ENCODE measurements at regions not wholly inside any gene's neighbourhood (a gene's known extent, or its start where the extent isn't known, plus 50 kb on each side); places are given as distances from the start of the nearest gene placed in this dataset.
"Not testable (repeated sequence)": the region's sequence is repeated elsewhere in the genome, so short reads cannot be mapped to it uniquely, and the experiment has no call there.

- DNase-seq (ENCODE audit: low spot score) = no peak
Observed at GRCh38 chr12:75865315-75865714, 166.3 kb downstream of the PHLDA1 start.

- no peak for DNase-seq (ENCODE audit: low spot score)
Observed at GRCh38 chr12:75864161-75864560, 167.4 kb downstream of the PHLDA1 start.

- no peak for DNase-seq (ENCODE audit: low spot score)
Observed at GRCh38 chr12:75863533-75863932, 168.0 kb downstream of the PHLDA1 start.

GRCh38 chr12:75862692-75863471, 168.7 kb downstream of the PHLDA1 start:
- DNase-seq (ENCODE audit: low spot score) = no peak

GRCh38 chr12:75859868-75860267, 171.7 kb downstream of the PHLDA1 start:
- no peak for DNase-seq (ENCODE audit: low spot score)

- DNase-seq (ENCODE audit: low spot score) = no peak
Observed at GRCh38 chr12:75856235-75856634, 175.3 kb downstream of the PHLDA1 start.

GRCh38 chr12:75855360-75855759, 176.2 kb downstream of the PHLDA1 start:
- DNase-seq (ENCODE audit: low spot score) = no peak

- no peak for DNase-seq (ENCODE audit: low spot score)
Observed at GRCh38 chr12:75854681-75855309, 176.8 kb downstream of the PHLDA1 start.

- not testable (repeated sequence) for DNase-seq (ENCODE audit: low spot score)
Observed at GRCh38 chr12:75854137-75854536, 177.4 kb downstream of the PHLDA1 start.

- no peak for DNase-seq (ENCODE audit: low spot score)
Observed at GRCh38 chr12:75853626-75854025, 177.9 kb downstream of the PHLDA1 start.

- DNase-seq (ENCODE audit: low spot score) = no peak
Observed at GRCh38 chr12:75852956-75853355, 178.6 kb downstream of the PHLDA1 start.

GRCh38 chr12:75852143-75852542, 179.4 kb downstream of the PHLDA1 start:
- no peak for DNase-seq (ENCODE audit: low spot score)

GRCh38 chr12:75850721-75851462, 180.7 kb downstream of the PHLDA1 start:
- no peak for DNase-seq (ENCODE audit: low spot score)

GRCh38 chr12:75848961-75849360, 182.6 kb downstream of the PHLDA1 start:
- no peak for DNase-seq (ENCODE audit: low spot score)

GRCh38 chr12:75848431-75848925, 183.1 kb downstream of the PHLDA1 start:
- no peak for DNase-seq (ENCODE audit: low spot score)

- DNase-seq (ENCODE audit: low spot score) = no peak
Observed at GRCh38 chr12:75846102-75846501, 185.5 kb downstream of the PHLDA1 start.

GRCh38 chr12:75844985-75845384, 186.6 kb downstream of the PHLDA1 start:
- no peak for DNase-seq (ENCODE audit: low spot score)

- no peak for DNase-seq (ENCODE audit: low spot score)
Observed at GRCh38 chr12:75844049-75844770, 187.4 kb downstream of the PHLDA1 start.

- DNase-seq (ENCODE audit: low spot score) = no peak
Observed at GRCh38 chr12:75842090-75842489, 189.5 kb downstream of the PHLDA1 start.

- DNase-seq (ENCODE audit: low spot score) = no peak
Observed at GRCh38 chr12:75840994-75841355, 190.6 kb downstream of the PHLDA1 start.

GRCh38 chr12:75838309-75838708, 193.3 kb downstream of the PHLDA1 start:
- no peak for DNase-seq (ENCODE audit: low spot score)

- no peak for DNase-seq (ENCODE audit: low spot score)
Observed at GRCh38 chr12:75837700-75838099, 193.9 kb downstream of the PHLDA1 start.

Data from CD4-positive, alpha-beta T cell treated with Interleukin-2 at 100 ng/mL for 4 hours (primary cell).